Endothelial cell of umbilical vein (primary cell): ENCODE measurements at regions not wholly inside any gene's neighbourhood (a gene's known extent, or its start where the extent isn't known, plus 50 kb on each side); places are given as distances from the start of the nearest gene placed in this dataset.

Experiments used
- CTCF ChIP-seq, 2 donors: IDR thresholded peaks; 1 replicate in 1 of 2; 2 replicates in 1 of 2; pipeline ENCODE4 v1.5.1; 2011; ENCODE audit warnings: low read length in 2 of 2, mild to moderate bottlenecking in 2 of 2, moderate library complexity in 2 of 2, control low read depth in 1 of 2, inconsistent platforms in 1 of 2, low read depth in 1 of 2; ENCODE audit not compliant: insufficient read depth in 1 of 2; ENCODE audit errors: extremely low read depth in 1 of 2
- EZH2 ChIP-seq: IDR thresholded peaks from 2 replicates; pipeline ENCODE4 v1.6.1; 2012; ENCODE audit warnings: borderline replicate concordance, low read depth, mild to moderate bottlenecking, moderate library complexity, low read length, inconsistent platforms; ENCODE audit not compliant: severe bottlenecking
- JUN ChIP-seq: IDR thresholded peaks from 2 replicates; pipeline ENCODE4 v1.6.1; 2011; ENCODE audit warnings: borderline replicate concordance, low read depth; ENCODE audit not compliant: insufficient read length, insufficient read depth
- POLR2A ChIP-seq: IDR thresholded peaks from 2 replicates; pipeline ENCODE4 v1.6.1; 2012; ENCODE audit warnings: low read depth, mild to moderate bottlenecking, control low read depth, low read length
- POLR2AphosphoS5 ChIP-seq: IDR thresholded peaks from 2 replicates; pipeline ENCODE4 v1.6.1; 2012; ENCODE audit warnings: low read depth, mild to moderate bottlenecking, control low read depth, low read length, moderate library complexity; ENCODE audit not compliant: insufficient read depth

- no peak for TF ChIP-seq CTCF (IDR thresholded peaks at IDR 0.05; ENCODE audit: extremely low read depth in 1 of 2, insufficient read depth in 1 of 2, low read depth in 1 of 2, low read length in 2 of 2)
- no peak for TF ChIP-seq JUN
- TF ChIP-seq POLR2AphosphoS5 = no peak
- TF ChIP-seq EZH2 = no peak
- no peak for TF ChIP-seq POLR2A
Measured at GRCh38 chr13:31031482-31031881, 99.0 kb downstream of the TEX26 start.
